Sigmoid colon (tissue), 4 donors: ENCODE measurements at regions not wholly inside any gene's neighbourhood (a gene's known extent, or its start where the extent isn't known, plus 50 kb on each side); places are given as distances from the start of the nearest gene placed in this dataset.

Experiments
- EP300 ChIP-seq, 4 donors: sonication (generic); formaldehyde crosslinking; IDR thresholded peaks; one replicate each; pipeline ENCODE4 v1.6.1; 2017; ENCODE audit warnings: antibody characterized with exemption in 4 of 4
- POLR2A ChIP-seq, 2 donors: fragments of 450-650 bp; IDR thresholded peaks; one replicate each; pipeline ENCODE4 v1.6.1; 2016; ENCODE audit warnings: antibody characterized with exemption in 2 of 2, mild to moderate bottlenecking in 2 of 2, moderate library complexity in 2 of 2
- POLR2AphosphoS5 ChIP-seq, 4 donors: sonication (generic); formaldehyde crosslinking; IDR thresholded peaks; one replicate each; pipeline ENCODE4 v1.6.1; 2017; ENCODE audit warnings: antibody characterized with exemption in 4 of 4
- TF ChIP-seq, protein P1 (sequence below), 4 experiments: fragments of 450-650 bp in 3 of 4; fragments of 200-600 bp in 1 of 4; IDR thresholded peaks; one replicate each; pipeline ENCODE4 v1.5.1; 2016 to 2019; ENCODE audit warnings: antibody characterized with exemption in 4 of 4, mild to moderate bottlenecking in 3 of 4, moderate library complexity in 2 of 4

DNA sequence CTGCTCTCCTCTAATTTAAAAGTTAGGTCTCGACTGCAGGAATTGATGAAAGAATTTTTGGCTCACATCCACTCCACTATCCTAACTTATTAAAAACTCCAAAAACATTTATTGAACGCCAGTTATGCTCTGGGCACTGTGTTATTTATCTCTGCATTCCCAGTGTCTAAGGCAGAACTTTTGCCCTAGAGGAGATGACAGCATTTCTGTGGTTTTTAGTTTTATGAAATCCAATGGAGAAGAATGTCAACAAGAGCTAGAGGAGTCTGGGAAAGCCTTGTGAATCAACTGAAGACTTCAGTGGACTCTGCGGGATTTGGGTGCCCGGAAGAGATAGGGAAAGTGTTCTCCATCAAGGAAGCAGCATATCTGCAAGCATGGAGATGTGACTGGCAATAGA lies 217.0 kb upstream of the PGR start:
- TF ChIP-seq, protein P1, sequence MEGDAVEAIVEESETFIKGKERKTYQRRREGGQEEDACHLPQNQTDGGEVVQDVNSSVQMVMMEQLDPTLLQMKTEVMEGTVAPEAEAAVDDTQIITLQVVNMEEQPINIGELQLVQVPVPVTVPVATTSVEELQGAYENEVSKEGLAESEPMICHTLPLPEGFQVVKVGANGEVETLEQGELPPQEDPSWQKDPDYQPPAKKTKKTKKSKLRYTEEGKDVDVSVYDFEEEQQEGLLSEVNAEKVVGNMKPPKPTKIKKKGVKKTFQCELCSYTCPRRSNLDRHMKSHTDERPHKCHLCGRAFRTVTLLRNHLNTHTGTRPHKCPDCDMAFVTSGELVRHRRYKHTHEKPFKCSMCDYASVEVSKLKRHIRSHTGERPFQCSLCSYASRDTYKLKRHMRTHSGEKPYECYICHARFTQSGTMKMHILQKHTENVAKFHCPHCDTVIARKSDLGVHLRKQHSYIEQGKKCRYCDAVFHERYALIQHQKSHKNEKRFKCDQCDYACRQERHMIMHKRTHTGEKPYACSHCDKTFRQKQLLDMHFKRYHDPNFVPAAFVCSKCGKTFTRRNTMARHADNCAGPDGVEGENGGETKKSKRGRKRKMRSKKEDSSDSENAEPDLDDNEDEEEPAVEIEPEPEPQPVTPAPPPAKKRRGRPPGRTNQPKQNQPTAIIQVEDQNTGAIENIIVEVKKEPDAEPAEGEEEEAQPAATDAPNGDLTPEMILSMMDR (IDR thresholded peaks at IDR 0.05) = no peak
- TF ChIP-seq EP300 (IDR thresholded peaks at IDR 0.05) = no peak
- no peak for TF ChIP-seq POLR2AphosphoS5 (IDR thresholded peaks at IDR 0.05)
- no peak for TF ChIP-seq POLR2A (IDR thresholded peaks at IDR 0.05)
